PC-9 (cell line): ENCODE measurements at regions not wholly inside any gene's neighbourhood (a gene's known extent, or its start where the extent isn't known, plus 50 kb on each side); places are given as distances from the start of the nearest gene placed in this dataset.

Experiments used
- CTCF ChIP-seq: fragments of 200-600 bp; sonication (generic); conservative IDR thresholded peaks from 2 replicates; pipeline ENCODE4 v1.6.1; 2017; ENCODE audit warnings: mixed run types, antibody characterized with exemption, mild to moderate bottlenecking, moderate library complexity
- EZH2 ChIP-seq: fragments of 200-600 bp; sonication (generic); IDR thresholded peaks from 2 replicates; pipeline ENCODE4 v1.8.0; 2017; ENCODE audit warnings: antibody characterized with exemption, low read depth

GRCh38 chr5:125033602-125034001 is 287.2 kb upstream of the ZNF608 start:
- TF ChIP-seq CTCF = no peak
- no peak for TF ChIP-seq EZH2
